MM.1S (cell line): ENCODE measurements at regions not wholly inside any gene's neighbourhood (a gene's known extent, or its start where the extent isn't known, plus 50 kb on each side); places are given as distances from the start of the nearest gene placed in this dataset.

Experiments
- EZH2 ChIP-seq: fragments of 300-600 bp; sonication (generic); optimal IDR thresholded peaks from 2 replicates; pipeline ENCODE3; 2017; ENCODE audit warnings: low read depth, mild to moderate bottlenecking, antibody characterized with exemption, low read length, mixed read lengths
- EZH2phosphoT487 ChIP-seq: fragments of 300-600 bp; sonication (generic); IDR thresholded peaks from 2 replicates; pipeline ENCODE4 v1.6.1; 2018; ENCODE audit warnings: antibody characterized with exemption, low read length
- TF ChIP-seq, protein P1 (sequence below): fragments of 300-600 bp; sonication (generic); IDR thresholded peaks from 2 replicates; pipeline ENCODE4 v1.5.1; 2016; ENCODE audit warnings: antibody characterized with exemption, low read length, mixed read lengths

DNA sequence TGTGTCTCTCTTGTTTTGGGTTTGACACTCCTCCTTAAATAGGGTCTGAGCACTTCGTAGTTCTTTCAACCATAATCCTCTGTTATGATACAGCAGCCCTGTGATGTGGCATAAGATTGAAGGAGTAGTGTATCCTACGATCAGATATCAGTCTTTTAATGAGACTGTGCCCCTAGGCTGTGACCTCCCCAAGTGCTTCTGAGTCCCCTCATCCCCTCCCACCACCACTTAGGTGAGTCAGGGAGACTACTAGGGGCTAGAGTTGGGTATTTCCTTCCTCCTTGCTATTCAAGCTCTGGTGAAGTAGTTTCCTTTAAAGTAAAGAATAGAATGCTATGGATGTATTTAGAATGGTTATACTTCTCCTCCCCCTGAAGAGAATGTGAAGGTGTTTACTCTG lies 637.2 kb upstream of the GRAMD2B start:
- TF ChIP-seq EZH2: no peak
- TF ChIP-seq, protein P1, sequence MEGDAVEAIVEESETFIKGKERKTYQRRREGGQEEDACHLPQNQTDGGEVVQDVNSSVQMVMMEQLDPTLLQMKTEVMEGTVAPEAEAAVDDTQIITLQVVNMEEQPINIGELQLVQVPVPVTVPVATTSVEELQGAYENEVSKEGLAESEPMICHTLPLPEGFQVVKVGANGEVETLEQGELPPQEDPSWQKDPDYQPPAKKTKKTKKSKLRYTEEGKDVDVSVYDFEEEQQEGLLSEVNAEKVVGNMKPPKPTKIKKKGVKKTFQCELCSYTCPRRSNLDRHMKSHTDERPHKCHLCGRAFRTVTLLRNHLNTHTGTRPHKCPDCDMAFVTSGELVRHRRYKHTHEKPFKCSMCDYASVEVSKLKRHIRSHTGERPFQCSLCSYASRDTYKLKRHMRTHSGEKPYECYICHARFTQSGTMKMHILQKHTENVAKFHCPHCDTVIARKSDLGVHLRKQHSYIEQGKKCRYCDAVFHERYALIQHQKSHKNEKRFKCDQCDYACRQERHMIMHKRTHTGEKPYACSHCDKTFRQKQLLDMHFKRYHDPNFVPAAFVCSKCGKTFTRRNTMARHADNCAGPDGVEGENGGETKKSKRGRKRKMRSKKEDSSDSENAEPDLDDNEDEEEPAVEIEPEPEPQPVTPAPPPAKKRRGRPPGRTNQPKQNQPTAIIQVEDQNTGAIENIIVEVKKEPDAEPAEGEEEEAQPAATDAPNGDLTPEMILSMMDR: no peak
- no peak for TF ChIP-seq EZH2phosphoT487
